HG03066 (cell line): ENCODE measurements at regions not wholly inside any gene's neighbourhood (a gene's known extent, or its start where the extent isn't known, plus 50 kb on each side); places are given as distances from the start of the nearest gene placed in this dataset.

ENCODE experiments used
- ATAC-seq: cut with Tn5 transposase; IDR thresholded peaks from one replicate; pipeline ENCODE4 v1.9.1; 2021; ENCODE audit warnings: low read depth; ENCODE audit not compliant: unreplicated experiment

- no peak for ATAC-seq
Observed at GRCh38 chr9:22389271-22389670, 57.4 kb upstream of the DMRTA1 start.

GRCh38 chr9:22392523-22392922 is 54.1 kb upstream of the DMRTA1 start:
- no peak for ATAC-seq

- ATAC-seq, result no peak
Observed at GRCh38 chr9:22395687-22396141, 50.9 kb upstream of the DMRTA1 start.
